Right lobe of liver (tissue), 6 donors: ENCODE measurements at regions not wholly inside any gene's neighbourhood (a gene's known extent, or its start where the extent isn't known, plus 50 kb on each side); places are given as distances from the start of the nearest gene placed in this dataset.
A peak's percentile ranks its signal among the peaks of the same experiment; 100 is the strongest.

Experiments used
- ATAC-seq, 4 donors: fragments of 200-7000 bp; cut with Tn5 transposase; one replicate each; pipeline ENCODE4 v1.9.1; 2020; ENCODE audit warnings: mild to moderate bottlenecking in 4 of 4, moderate library complexity in 4 of 4
- DNase-seq, 3 donors: peaks; one replicate each; pipeline ENCODE4 v3.0.0-alpha.2; 2020
- H3K27ac ChIP-seq, 3 donors: fragments of 200-600 bp; one replicate each; pipeline ENCODE4 v1.8.0; 2022
- H3K27me3 ChIP-seq, 2 donors: fragments of 200-600 bp; one replicate each; pipeline ENCODE4 v1.8.0; 2022
- H3K36me3 ChIP-seq, 4 donors: fragments of 200-600 bp; sonication (generic) in 1 of 4; one replicate each; pipeline versions ENCODE4 v1.5.1 to v1.8.0; 2017 to 2022; ENCODE audit warnings: control low read depth in 1 of 4
- H3K4me1 ChIP-seq, 4 donors: fragments of 200-600 bp; sonication (generic) in 1 of 4; one replicate each; pipeline versions ENCODE4 v1.5.1 to v1.8.0; 2017 to 2022; ENCODE audit warnings: control low read depth in 1 of 4
- H3K4me3 ChIP-seq, 3 donors: fragments of 200-600 bp; one replicate each; pipeline ENCODE4 v1.8.0; 2022
- H3K9me3 ChIP-seq, 4 donors: fragments of 200-600 bp; sonication (generic) in 1 of 4; one replicate each; pipeline versions ENCODE4 v1.5.1 to v1.8.0; 2017 to 2022; ENCODE audit warnings: control low read depth in 1 of 4
- POLR2A ChIP-seq: fragments of 450-650 bp; IDR thresholded peaks from one replicate; pipeline ENCODE4 v1.6.1; 2017; ENCODE audit warnings: antibody characterized with exemption, mild to moderate bottlenecking
- WGBS: methylation state at CpG from one replicate; pipeline ENCODE4 v1.1.6; 2018; ENCODE audit warnings: low coverage, low lambda C conversion rate; ENCODE audit not compliant: insufficient coverage; ENCODE audit errors: missing lambda C conversion rate; 5-methylcytosine and 5-hydroxymethylcytosine counted together
- intact Hi-C, 2 donors: fragments of 100-400 bp; cut with DNase I; formaldehyde crosslinking; loops; one replicate each; pipeline versions ENCODE4 v1.11.2 to v1.14.1; 2022
- TF ChIP-seq, protein P1 (sequence below), 4 donors: fragments of 200-600 bp in 3 of 4; fragments of 450-650 bp in 1 of 4; IDR thresholded peaks; one replicate each; pipeline versions ENCODE4 v1.5.1 to v1.8.0; 2016 to 2022; ENCODE audit warnings: antibody characterized with exemption in 4 of 4, mild to moderate bottlenecking in 2 of 4
- donor health status: DM: no; HTN: yes; CAD: no.
- donor health status: DM: no; HTN: no; CAD: no.
- donor health status: DM: no; HTN: no; CAD: no.
- donor health status: DM: no; HTN: yes; CAD: no.
- donor health status: DM: no; HTN: yes; CAD: no.

- Histone ChIP-seq H3K27me3 (no peaks in the 10 kb centered on the region), H3K36me3 (no peaks in the 10 kb centered on the region), H3K27ac (no peak overlapping the region), H3K4me3 (no peak overlapping the region), H3K4me1 (no peaks in the 10 kb centered on the region), H3K9me3 (no peaks in the 10 kb centered on the region)
- 89% methylated on average over 2 of the region's 2 CpGs for WGBS
- DNase-seq (no peak), ATAC-seq (no peak)
- intact Hi-C loops, result no loop called here
- TF ChIP-seq, protein P1, sequence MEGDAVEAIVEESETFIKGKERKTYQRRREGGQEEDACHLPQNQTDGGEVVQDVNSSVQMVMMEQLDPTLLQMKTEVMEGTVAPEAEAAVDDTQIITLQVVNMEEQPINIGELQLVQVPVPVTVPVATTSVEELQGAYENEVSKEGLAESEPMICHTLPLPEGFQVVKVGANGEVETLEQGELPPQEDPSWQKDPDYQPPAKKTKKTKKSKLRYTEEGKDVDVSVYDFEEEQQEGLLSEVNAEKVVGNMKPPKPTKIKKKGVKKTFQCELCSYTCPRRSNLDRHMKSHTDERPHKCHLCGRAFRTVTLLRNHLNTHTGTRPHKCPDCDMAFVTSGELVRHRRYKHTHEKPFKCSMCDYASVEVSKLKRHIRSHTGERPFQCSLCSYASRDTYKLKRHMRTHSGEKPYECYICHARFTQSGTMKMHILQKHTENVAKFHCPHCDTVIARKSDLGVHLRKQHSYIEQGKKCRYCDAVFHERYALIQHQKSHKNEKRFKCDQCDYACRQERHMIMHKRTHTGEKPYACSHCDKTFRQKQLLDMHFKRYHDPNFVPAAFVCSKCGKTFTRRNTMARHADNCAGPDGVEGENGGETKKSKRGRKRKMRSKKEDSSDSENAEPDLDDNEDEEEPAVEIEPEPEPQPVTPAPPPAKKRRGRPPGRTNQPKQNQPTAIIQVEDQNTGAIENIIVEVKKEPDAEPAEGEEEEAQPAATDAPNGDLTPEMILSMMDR (IDR thresholded peaks at IDR 0.05), result no peak
- TF ChIP-seq POLR2A, result no peak
Measured at GRCh38 chr3:110799271-110799670, 272.3 kb upstream of the NECTIN3 start.

- TF ChIP-seq POLR2A, result no peak
- TF ChIP-seq, protein P1 (IDR thresholded peaks at IDR 0.05), result no peak
- Histone ChIP-seq H3K9me3 (no peaks in the 10 kb centered on the region), H3K4me3 (no peak overlapping the region), H3K27me3 (no peaks in the 10 kb centered on the region), H3K4me1 (no peaks in the 10 kb centered on the region), H3K27ac (no peak overlapping the region), H3K36me3 (no peaks in the 10 kb centered on the region)
- DNase-seq (no peak), ATAC-seq (no peak)
- 87% methylated on average over 2 of the region's 2 CpGs for WGBS
- intact Hi-C loops, result no loop called here
Measured at GRCh38 chr3:110804856-110805255, 266.8 kb upstream of the NECTIN3 start.

DNA sequence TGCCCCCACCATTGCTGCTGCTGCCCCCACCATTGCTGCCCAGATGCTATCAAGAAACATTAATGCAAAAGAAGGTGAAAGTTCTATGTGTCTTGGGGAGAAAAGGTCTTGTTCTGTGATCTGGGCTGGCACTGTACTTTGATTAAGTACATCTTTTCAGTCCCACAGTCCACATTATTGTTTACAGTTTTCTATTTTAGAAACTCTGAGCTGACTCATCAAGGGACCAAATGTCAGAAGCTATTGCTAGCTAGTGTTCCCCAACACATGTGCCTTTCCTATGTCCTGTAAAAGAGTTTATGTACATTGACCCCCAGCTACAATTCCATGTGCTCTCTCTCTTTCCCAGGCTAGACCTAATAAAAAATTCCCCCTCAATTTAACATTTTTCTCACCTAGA, 264.7 kb upstream of the NECTIN3 start:
- no peaks in the 10 kb centered on the region for H3K27me3 ChIP-seq
- no peak overlapping the region for H3K4me3 ChIP-seq
- TF ChIP-seq, protein P1 (IDR thresholded peaks at IDR 0.05), result no peak
- TF ChIP-seq POLR2A, result no peak
- DNase-seq (no peak), ATAC-seq (peak in 1 of 4 donors; percentile 60)
- intact Hi-C loops, result no loop called here
- H3K36me3 ChIP-seq, result no peaks in the 10 kb centered on the region
- no peak overlapping the region for H3K27ac ChIP-seq
- peaks cover 0 to 9% (median 0%) of the 10 kb centered on the region in 4 donors for H3K4me1 ChIP-seq
- no peaks in the 10 kb centered on the region for H3K9me3 ChIP-seq

DNA sequence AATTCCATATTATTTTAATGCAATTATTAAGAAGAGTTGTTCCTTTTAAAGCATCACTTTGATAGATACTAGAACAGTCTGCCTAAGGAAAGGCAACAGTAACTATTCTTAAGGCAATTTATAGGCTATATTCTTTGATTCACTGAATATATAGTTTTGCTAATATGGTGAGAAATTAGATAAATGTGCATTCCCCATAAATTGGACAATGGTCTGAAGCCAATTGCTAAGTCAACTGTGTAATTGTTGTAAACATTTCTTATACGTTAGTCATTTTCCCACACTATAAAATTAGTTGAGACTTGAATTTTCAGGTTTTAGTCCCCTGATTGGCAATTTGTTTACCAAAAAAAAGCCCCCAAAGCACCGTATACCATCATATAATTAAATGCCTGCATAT, 263.0 kb upstream of the NECTIN3 start:
- TF ChIP-seq, protein P1 (IDR thresholded peaks at IDR 0.05), result no peak
- 40% methylated on average over 2 of the region's 2 CpGs for WGBS
- no peaks in the 10 kb centered on the region for H3K9me3 ChIP-seq
- DNase-seq, result no peak
- no peaks in the 10 kb centered on the region for H3K36me3 ChIP-seq
- H3K27me3 ChIP-seq, result no peaks in the 10 kb centered on the region
- no peak overlapping the region for H3K27ac ChIP-seq
- no peak overlapping the region for H3K4me3 ChIP-seq
- intact Hi-C loops, result no loop called here
- ATAC-seq, result no peak
- peaks cover 0 to 9% (median 0%) of the 10 kb centered on the region in 4 donors for H3K4me1 ChIP-seq

DNA sequence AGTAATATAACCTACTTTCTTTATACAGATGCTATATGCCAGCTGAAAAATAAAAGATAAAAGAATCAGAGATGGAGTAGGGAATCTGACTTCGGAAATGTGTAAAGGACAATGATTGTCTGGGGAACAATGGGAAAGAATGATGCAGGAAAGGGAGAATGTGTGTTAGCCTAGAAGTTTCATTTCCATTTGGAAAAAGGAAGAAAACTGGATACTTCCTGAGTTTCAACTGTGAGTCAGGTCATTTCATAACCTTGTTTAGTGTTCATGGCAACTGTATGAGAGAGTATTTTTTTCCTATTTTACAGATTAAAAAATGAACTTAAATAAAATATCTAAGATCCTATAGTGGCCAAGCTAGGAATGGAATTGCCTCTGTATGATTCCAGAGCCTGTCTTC, 261.3 kb upstream of the NECTIN3 start:
- intact Hi-C loops, result no loop called here
- no peaks in the 10 kb centered on the region for H3K27me3 ChIP-seq
- no peak for DNase-seq
- H3K9me3 ChIP-seq, result no peaks in the 10 kb centered on the region
- no peak overlapping the region for H3K27ac ChIP-seq
- 20% methylated on average over 1 of the region's 1 CpG for WGBS
- no peak for ATAC-seq
- no peak overlapping the region for H3K4me3 ChIP-seq
- TF ChIP-seq, protein P1 (IDR thresholded peaks at IDR 0.05), result no peak
- TF ChIP-seq POLR2A, result no peak
- H3K36me3 ChIP-seq, result no peaks in the 10 kb centered on the region
- peaks cover 0 to 9% (median 0%) of the 10 kb centered on the region in 4 donors for H3K4me1 ChIP-seq
